ENCODE measurements at regions not wholly inside any gene's neighbourhood (a gene's known extent, or its start where the extent isn't known, plus 50 kb on each side); places are given as distances from the start of the nearest gene placed in this dataset.

DNA sequence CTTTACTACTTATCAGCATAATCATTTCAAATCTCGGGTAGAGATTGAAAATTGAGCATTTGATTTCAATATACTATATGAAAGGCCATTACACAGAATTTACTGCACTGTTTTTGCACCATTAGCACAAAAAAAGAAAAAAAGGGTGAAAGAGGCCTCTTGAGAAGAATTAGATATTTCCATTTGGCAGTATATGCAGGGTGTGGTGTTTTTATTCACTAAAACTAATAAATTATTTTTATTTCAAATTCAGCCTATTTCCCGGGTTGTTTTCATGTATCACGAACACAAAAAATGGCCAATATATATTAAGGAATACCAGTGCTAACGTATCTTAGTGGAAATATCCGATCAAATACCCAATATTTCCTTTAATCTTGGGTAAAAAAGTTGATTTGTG lies 110.5 kb upstream of the TBL1XR1 start:
- TF ChIP-seq TAF1 (IDR thresholded peaks at IDR 0.05; ENCODE audit: borderline replicate concordance, insufficient read depth, low read length): no peak
- no peak for TF ChIP-seq SIN3A (IDR thresholded peaks at IDR 0.05; ENCODE audit: borderline replicate concordance, insufficient read depth, low read length)
- TF ChIP-seq FOXP2 (optimal IDR thresholded peaks at IDR 0.05; ENCODE audit: borderline replicate concordance, extremely low read depth, extremely low read length, insufficient read depth): no peak
- TF ChIP-seq, protein P1, sequence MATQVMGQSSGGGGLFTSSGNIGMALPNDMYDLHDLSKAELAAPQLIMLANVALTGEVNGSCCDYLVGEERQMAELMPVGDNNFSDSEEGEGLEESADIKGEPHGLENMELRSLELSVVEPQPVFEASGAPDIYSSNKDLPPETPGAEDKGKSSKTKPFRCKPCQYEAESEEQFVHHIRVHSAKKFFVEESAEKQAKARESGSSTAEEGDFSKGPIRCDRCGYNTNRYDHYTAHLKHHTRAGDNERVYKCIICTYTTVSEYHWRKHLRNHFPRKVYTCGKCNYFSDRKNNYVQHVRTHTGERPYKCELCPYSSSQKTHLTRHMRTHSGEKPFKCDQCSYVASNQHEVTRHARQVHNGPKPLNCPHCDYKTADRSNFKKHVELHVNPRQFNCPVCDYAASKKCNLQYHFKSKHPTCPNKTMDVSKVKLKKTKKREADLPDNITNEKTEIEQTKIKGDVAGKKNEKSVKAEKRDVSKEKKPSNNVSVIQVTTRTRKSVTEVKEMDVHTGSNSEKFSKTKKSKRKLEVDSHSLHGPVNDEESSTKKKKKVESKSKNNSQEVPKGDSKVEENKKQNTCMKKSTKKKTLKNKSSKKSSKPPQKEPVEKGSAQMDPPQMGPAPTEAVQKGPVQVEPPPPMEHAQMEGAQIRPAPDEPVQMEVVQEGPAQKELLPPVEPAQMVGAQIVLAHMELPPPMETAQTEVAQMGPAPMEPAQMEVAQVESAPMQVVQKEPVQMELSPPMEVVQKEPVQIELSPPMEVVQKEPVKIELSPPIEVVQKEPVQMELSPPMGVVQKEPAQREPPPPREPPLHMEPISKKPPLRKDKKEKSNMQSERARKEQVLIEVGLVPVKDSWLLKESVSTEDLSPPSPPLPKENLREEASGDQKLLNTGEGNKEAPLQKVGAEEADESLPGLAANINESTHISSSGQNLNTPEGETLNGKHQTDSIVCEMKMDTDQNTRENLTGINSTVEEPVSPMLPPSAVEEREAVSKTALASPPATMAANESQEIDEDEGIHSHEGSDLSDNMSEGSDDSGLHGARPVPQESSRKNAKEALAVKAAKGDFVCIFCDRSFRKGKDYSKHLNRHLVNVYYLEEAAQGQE (IDR thresholded peaks at IDR 0.05; ENCODE audit: insufficient read depth in 1 of 2, low read depth in 2 of 2, low read length in 2 of 2): no peak
- no peak for TF ChIP-seq POLR2AphosphoS5 (IDR thresholded peaks at IDR 0.05; ENCODE audit: low read depth, low read length)

DNA sequence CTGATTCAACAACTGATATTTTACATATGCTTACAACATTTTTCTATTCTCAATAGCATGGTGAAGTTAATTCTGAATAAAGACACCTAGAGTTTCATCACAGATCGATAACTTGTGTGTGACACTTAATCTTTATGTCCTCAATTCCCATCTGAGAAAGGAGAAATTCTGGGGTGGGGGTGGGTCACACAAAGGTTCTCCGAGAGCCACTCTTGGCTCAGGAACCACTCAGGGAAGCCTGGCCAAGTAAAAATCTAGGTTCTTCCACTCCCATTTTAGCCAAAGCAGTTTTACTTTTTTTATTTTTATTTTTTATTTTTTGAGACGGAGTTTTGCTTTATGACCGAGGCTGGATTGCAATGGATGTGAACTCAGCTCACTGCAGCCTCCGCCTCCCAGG lies 111.0 kb upstream of the TBL1XR1 start:
- TF ChIP-seq TAF1 (IDR thresholded peaks at IDR 0.05; ENCODE audit: borderline replicate concordance, insufficient read depth, low read length) (no peak), SIN3A (IDR thresholded peaks at IDR 0.05; ENCODE audit: borderline replicate concordance, insufficient read depth, low read length) (no peak), POLR2AphosphoS5 (IDR thresholded peaks at IDR 0.05; ENCODE audit: low read depth, low read length) (no peak), FOXP2 (optimal IDR thresholded peaks at IDR 0.05; ENCODE audit: borderline replicate concordance, extremely low read depth, extremely low read length, insufficient read depth) (no peak)
- TF ChIP-seq, protein P1 (IDR thresholded peaks at IDR 0.05; ENCODE audit: insufficient read depth in 1 of 2, low read depth in 2 of 2, low read length in 2 of 2): no peak

DNA sequence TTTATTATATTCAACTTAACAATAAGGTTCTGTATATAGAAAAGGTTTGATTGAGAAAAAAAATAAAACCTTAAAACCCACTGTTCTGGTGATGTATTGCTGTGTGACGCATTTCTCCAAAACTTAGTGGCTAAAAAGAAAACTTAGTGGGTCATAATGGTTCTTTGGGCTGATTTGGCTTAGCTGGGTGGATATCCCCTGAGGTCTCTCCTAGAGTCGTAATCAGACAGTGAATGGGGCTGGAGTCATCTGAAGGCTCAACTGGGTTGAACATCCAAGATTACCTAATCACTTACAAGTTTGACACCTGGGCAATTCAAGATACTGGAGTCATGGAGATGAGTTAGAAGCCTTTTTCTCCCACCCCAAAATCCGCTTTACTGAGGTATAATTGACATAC lies 111.6 kb upstream of the TBL1XR1 start:
- TF ChIP-seq SIN3A (IDR thresholded peaks at IDR 0.05; ENCODE audit: borderline replicate concordance, insufficient read depth, low read length): no peak
- no peak for TF ChIP-seq POLR2AphosphoS5 (IDR thresholded peaks at IDR 0.05; ENCODE audit: low read depth, low read length)
- no peak for TF ChIP-seq TAF1 (IDR thresholded peaks at IDR 0.05; ENCODE audit: borderline replicate concordance, insufficient read depth, low read length)
- TF ChIP-seq, protein P1 (IDR thresholded peaks at IDR 0.05; ENCODE audit: insufficient read depth in 1 of 2, low read depth in 2 of 2, low read length in 2 of 2): no peak
- no peak for TF ChIP-seq FOXP2 (optimal IDR thresholded peaks at IDR 0.05; ENCODE audit: borderline replicate concordance, extremely low read depth, extremely low read length, insufficient read depth)

DNA sequence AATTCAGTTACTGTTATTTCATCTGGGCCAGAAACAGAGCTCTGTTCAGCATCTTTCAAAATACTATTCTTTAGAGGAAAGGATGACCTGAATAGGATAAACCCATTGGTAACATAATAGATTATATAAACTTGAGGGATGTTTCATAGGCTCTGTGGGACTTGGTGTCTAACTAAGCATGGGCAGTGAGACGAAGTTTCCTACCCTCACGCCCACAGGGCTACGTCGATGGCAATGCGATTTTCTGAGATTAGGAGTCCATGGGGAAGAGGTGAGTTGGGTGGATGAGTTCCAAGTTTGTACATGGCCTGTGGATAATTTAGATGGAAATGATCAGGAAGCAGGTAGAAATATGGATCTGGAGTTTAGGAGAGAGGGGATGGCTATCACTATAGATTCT lies 115.2 kb upstream of the TBL1XR1 start:
- no peak for TF ChIP-seq POLR2AphosphoS5 (IDR thresholded peaks at IDR 0.05; ENCODE audit: low read depth, low read length)
- TF ChIP-seq, protein P1 (IDR thresholded peaks at IDR 0.05; ENCODE audit: insufficient read depth in 1 of 2, low read depth in 2 of 2, low read length in 2 of 2): no peak

DNA sequence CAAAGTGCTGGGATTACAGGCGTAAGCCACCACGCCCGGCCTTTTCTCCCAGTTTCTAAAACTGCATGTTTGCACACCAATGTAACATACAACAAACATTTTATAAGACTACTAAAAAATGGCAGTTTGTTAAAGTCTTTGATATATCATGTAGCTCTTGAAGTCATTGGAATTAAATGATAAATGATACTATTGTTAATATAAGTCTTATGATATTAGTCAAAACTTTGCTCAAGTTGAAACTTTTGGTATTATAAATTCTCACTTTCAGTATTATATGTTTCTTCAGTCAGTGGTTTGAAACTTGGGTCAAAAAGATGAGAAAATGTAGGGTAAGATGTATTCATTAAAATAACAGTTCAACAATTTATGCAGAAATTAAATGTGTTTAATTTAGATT lies 117.6 kb upstream of the TBL1XR1 start:
- no peak for TF ChIP-seq SIN3A (IDR thresholded peaks at IDR 0.05; ENCODE audit: borderline replicate concordance, insufficient read depth, low read length)
- TF ChIP-seq, protein P1 (IDR thresholded peaks at IDR 0.05; ENCODE audit: insufficient read depth in 1 of 2, low read depth in 2 of 2, low read length in 2 of 2): no peak
- TF ChIP-seq POLR2AphosphoS5 (IDR thresholded peaks at IDR 0.05; ENCODE audit: low read depth, low read length): no peak
- TF ChIP-seq TAF1 (IDR thresholded peaks at IDR 0.05; ENCODE audit: borderline replicate concordance, insufficient read depth, low read length): no peak
- TF ChIP-seq FOXP2 (optimal IDR thresholded peaks at IDR 0.05; ENCODE audit: borderline replicate concordance, extremely low read depth, extremely low read length, insufficient read depth): no peak
